Loucy (cell line): ENCODE measurements at regions not wholly inside any gene's neighbourhood (a gene's known extent, or its start where the extent isn't known, plus 50 kb on each side); places are given as distances from the start of the nearest gene placed in this dataset.
"Not testable (repeated sequence)": the region's sequence is repeated elsewhere in the genome, so short reads cannot be mapped to it uniquely, and the experiment has no call there.

Source experiments
- H2AFZ ChIP-seq: fragments of 200-600 bp; sonication (generic); 2 replicates; pipeline ENCODE4 v1.6.0; 2016; ENCODE audit warnings: antibody characterized with exemption, mild to moderate bottlenecking, low read length, moderate library complexity
- H3F3A ChIP-seq: fragments of 200-600 bp; 2 replicates; pipeline ENCODE4 v1.6.0; 2016; ENCODE audit warnings: antibody characterized with exemption, low read depth, mild to moderate bottlenecking
- H3K27me3 ChIP-seq: fragments of 200-600 bp; sonication (generic); 2 replicates; pipeline ENCODE4 v1.6.1; 2014; ENCODE audit warnings: low read length, mild to moderate bottlenecking; ENCODE audit not compliant: insufficient read depth, poor library complexity, severe bottlenecking
- H3K36me3 ChIP-seq: fragments of 200-600 bp; sonication (generic); 2 replicates; pipeline ENCODE4 v1.6.1; 2016; ENCODE audit warnings: low read length; ENCODE audit not compliant: insufficient read depth
- H3K4me1 ChIP-seq: fragments of 200-600 bp; sonication (generic); 2 replicates; pipeline ENCODE4 v1.5.1; 2014; ENCODE audit warnings: low read length, mild to moderate bottlenecking; ENCODE audit not compliant: insufficient read depth, poor library complexity, severe bottlenecking
- H3K4me2 ChIP-seq: fragments of 200-600 bp; sonication (generic); 2 replicates; pipeline ENCODE4 v1.6.0; 2014; ENCODE audit warnings: antibody characterized with exemption, low read length, low read depth, mild to moderate bottlenecking; ENCODE audit not compliant: poor library complexity, severe bottlenecking
- H3K4me3 ChIP-seq: fragments of 200-600 bp; sonication (generic); 2 replicates; pipeline ENCODE4 v1.5.1; 2014; ENCODE audit warnings: low read length, mild to moderate bottlenecking, mixed read lengths; ENCODE audit not compliant: poor library complexity, severe bottlenecking
- H3K79me2 ChIP-seq: fragments of 200-600 bp; sonication (generic); 2 replicates; pipeline ENCODE4 v1.6.1; 2014; ENCODE audit warnings: low read length; ENCODE audit not compliant: insufficient read depth
- H3K9ac ChIP-seq: fragments of 200-600 bp; sonication (generic); 2 replicates; pipeline ENCODE4 v1.6.0; 2014; ENCODE audit warnings: mild to moderate bottlenecking, low read depth, low read length, moderate library complexity; ENCODE audit not compliant: poor library complexity, severe bottlenecking
- H3K9me2 ChIP-seq: fragments of 200-600 bp; sonication (generic); replicated peaks from 2 replicates; pipeline ENCODE4 v1.6.1; 2016; ENCODE audit warnings: low read depth, low read length, mixed read lengths
- H3K9me3 ChIP-seq: fragments of 200-600 bp; sonication (generic); 2 replicates; pipeline ENCODE4 v1.6.1; 2014; ENCODE audit warnings: mild to moderate bottlenecking, antibody characterized with exemption, low read length, low read depth; ENCODE audit not compliant: insufficient read depth
- H4K20me1 ChIP-seq: fragments of 200-600 bp; sonication (generic); 2 replicates; pipeline ENCODE4 v1.6.0; 2014; ENCODE audit warnings: antibody characterized with exemption, low read length, mild to moderate bottlenecking; ENCODE audit not compliant: insufficient read depth, poor library complexity, severe bottlenecking
- EZH2phosphoT487 ChIP-seq: fragments of 200-600 bp; IDR thresholded peaks from 2 replicates; pipeline ENCODE4 v1.6.1; 2018; ENCODE audit warnings: antibody characterized with exemption, mild to moderate bottlenecking, moderate library complexity, borderline replicate concordance
- TF ChIP-seq, protein P1 (sequence below): fragments of 200-600 bp; sonication (generic); conservative IDR thresholded peaks from 2 replicates; pipeline ENCODE4 v1.5.1; 2014; ENCODE audit warnings: mild to moderate bottlenecking, antibody characterized with exemption, low read length

DNA sequence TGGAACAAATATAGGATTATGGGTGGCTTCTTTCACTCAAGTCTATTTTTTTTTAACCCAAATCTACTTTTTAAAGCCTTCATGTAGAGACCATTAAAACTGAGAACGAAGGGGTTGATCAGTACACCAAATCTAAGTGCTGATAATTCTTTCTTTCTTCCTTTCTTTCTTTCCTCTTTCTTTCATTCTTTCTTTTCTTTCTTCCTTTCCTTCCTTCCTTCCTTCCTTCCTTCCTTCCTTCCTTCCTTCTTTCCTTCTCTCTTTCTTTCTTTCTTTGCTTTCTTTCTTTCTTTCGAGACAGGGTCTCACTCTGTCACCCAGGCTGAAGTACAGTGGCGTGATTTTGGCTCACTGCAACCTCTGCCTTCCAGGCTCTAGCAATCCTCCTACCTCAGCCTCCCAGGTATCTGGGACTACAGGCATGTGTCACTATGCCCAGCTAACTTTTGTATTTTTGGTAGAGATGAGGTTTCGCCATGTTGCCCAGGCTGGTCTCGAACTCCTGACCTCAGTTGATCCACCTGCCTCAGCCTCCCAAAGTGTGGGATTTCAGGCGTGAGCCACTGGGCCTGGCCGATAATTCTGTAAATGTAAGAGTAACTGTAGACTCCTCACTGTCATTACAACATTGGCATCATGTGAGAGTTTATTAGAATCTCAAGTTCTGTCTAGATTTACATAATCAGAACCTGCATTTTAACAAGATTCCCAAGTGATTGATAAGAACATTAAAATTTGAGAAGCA, 236.4 kb downstream of the TFEC start:
- TF ChIP-seq EZH2phosphoT487 = no peak
- Histone ChIP-seq H3K4me1 (no peaks in the 10 kb centered on the region), H3K79me2 (no peaks in the 10 kb centered on the region), H3K9me3 (no peaks in the 10 kb centered on the region), H4K20me1 (no peaks in the 10 kb centered on the region), H3K36me3 (no peaks in the 10 kb centered on the region), H2AFZ (no peak overlapping the region), H3K27me3 (no peaks in the 10 kb centered on the region), H3F3A (no peaks in the 10 kb centered on the region), H3K4me2 (no peak overlapping the region), H3K9me2 (no peaks in the 10 kb centered on the region), H3K4me3 (no peak overlapping the region), H3K9ac (no peak overlapping the region)

DNA sequence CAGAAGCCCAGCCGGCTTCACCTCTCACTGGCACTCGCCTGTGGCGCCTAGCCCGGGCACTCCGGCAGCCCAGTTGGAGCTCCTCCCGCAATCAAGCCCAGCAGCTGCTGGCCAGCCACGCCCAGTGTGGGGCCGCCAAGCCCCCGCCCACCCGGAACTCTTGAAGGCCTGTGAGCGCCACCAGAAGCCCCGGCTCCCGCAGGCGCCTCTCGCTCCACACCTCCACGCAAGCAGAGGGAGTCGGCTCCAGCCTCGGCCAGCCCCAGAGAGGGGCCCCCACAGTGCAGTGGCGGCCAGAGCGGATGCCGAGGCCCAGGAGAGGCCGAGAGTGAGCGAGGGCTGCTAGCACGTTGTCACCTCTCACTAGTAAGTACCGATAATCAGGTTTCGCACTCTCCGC, 240.7 kb downstream of the TFEC start:
- no peak overlapping the region for H3K4me3 ChIP-seq
- no peaks in the 10 kb centered on the region for H3F3A ChIP-seq
- H3K9ac ChIP-seq = no peak overlapping the region
- H3K27me3 ChIP-seq = no peaks in the 10 kb centered on the region
- H3K9me3 ChIP-seq = no peaks in the 10 kb centered on the region
- H3K9me2 ChIP-seq = no peaks in the 10 kb centered on the region
- H2AFZ ChIP-seq = no peak overlapping the region
- no peaks in the 10 kb centered on the region for H3K36me3 ChIP-seq
- no peaks in the 10 kb centered on the region for H3K4me1 ChIP-seq
- H3K4me2 ChIP-seq = no peak overlapping the region
- H4K20me1 ChIP-seq = no peaks in the 10 kb centered on the region
- TF ChIP-seq, protein P1, sequence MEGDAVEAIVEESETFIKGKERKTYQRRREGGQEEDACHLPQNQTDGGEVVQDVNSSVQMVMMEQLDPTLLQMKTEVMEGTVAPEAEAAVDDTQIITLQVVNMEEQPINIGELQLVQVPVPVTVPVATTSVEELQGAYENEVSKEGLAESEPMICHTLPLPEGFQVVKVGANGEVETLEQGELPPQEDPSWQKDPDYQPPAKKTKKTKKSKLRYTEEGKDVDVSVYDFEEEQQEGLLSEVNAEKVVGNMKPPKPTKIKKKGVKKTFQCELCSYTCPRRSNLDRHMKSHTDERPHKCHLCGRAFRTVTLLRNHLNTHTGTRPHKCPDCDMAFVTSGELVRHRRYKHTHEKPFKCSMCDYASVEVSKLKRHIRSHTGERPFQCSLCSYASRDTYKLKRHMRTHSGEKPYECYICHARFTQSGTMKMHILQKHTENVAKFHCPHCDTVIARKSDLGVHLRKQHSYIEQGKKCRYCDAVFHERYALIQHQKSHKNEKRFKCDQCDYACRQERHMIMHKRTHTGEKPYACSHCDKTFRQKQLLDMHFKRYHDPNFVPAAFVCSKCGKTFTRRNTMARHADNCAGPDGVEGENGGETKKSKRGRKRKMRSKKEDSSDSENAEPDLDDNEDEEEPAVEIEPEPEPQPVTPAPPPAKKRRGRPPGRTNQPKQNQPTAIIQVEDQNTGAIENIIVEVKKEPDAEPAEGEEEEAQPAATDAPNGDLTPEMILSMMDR = no peak
- TF ChIP-seq EZH2phosphoT487 = no peak
- H3K79me2 ChIP-seq = no peaks in the 10 kb centered on the region

DNA sequence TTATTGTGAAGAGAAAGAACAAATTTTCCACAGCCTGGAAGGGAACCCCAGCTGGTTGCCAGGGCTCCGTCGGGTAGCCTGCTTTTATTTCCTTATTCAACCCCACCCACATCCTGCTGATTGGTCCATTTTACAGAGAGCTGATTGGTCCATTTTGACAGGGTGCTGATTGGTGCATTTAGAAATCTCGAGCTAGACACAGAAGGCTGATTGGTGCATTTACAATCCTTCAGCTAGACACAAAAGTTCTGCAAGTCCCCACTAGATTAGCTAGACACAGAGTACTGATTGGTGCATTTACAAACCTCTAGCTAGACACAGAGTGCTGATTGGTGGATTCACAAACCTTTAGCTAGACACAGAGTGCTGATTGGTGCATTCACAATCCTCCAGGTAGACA, 241.1 kb downstream of the TFEC start:
- H3K79me2 ChIP-seq, H3K4me3 ChIP-seq, H3K9me3 ChIP-seq, H3K27me3 ChIP-seq, H3K36me3 ChIP-seq, H3K9me2 ChIP-seq, H3F3A ChIP-seq, H3K4me2 ChIP-seq, H3K4me1 ChIP-seq, H3K9ac ChIP-seq, H4K20me1 ChIP-seq, H2AFZ ChIP-seq: not testable (repeated sequence)

DNA sequence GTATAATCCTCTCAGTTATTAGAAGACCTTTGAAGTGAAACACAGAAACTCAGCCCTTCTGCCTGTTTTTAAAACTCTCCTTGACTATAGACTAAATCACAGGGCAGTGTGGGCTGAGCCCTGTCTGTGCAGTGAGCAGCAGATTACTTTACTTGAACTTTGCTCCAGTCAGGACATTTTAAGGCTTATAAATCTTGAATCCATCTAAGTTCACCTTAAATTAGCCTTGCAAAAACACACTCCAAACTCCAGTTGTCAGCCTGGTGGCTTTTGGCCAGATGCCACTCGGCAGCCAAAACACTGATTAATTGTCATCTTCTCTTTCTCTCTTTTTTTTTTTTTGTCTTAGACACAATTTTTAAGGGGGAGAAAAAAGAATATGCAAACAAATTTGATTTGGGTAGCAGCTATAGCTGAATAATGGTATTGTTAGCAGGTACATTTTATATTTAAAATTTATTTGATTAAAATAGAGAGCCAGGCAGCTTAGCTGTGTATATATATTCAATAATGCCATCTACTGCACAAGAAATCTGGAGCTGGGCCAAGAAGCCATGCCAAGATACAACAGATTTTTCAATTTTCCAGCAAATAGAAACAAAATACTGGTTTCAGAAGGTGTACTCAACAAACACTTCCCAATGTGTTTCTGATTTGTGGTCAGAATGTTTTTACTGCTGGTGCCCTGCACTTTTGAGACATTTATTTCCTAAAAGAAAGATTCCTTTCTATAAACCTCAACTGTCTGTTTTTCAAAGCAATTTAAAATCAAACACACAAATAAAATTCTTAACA, 247.7 kb downstream of the TFEC start:
- Histone ChIP-seq H3F3A (no peaks in the 10 kb centered on the region), H3K79me2 (no peaks in the 10 kb centered on the region), H3K9ac (no peak overlapping the region), H3K4me3 (no peak overlapping the region), H3K4me2 (no peak overlapping the region), H3K9me2 (no peaks in the 10 kb centered on the region), H3K36me3 (no peaks in the 10 kb centered on the region), H3K4me1 (no peaks in the 10 kb centered on the region), H4K20me1 (no peaks in the 10 kb centered on the region), H2AFZ (no peak overlapping the region), H3K27me3 (no peaks in the 10 kb centered on the region), H3K9me3 (no peaks in the 10 kb centered on the region)
- TF ChIP-seq, protein P1 = no peak
- no peak for TF ChIP-seq EZH2phosphoT487
